GM21423 (cell line): ENCODE measurements at regions not wholly inside any gene's neighbourhood (a gene's known extent, or its start where the extent isn't known, plus 50 kb on each side); places are given as distances from the start of the nearest gene placed in this dataset.
A peak's percentile ranks its signal among the peaks of the same experiment; 100 is the strongest.

Experiments
- ATAC-seq: cut with Tn5 transposase; IDR thresholded peaks from one replicate; pipeline ENCODE4 v1.9.1; 2021; ENCODE audit warnings: mild to moderate bottlenecking, moderate library complexity; ENCODE audit not compliant: unreplicated experiment

- no peak for ATAC-seq
Measured at GRCh38 chr9:79945495-79945894, 373.7 kb downstream of the TLE4 start.

GRCh38 chr9:79945016-79945415, 373.3 kb downstream of the TLE4 start:
- no peak for ATAC-seq

- ATAC-seq = no peak
Measured at GRCh38 chr9:79940919-79941318, 369.2 kb downstream of the TLE4 start.

DNA sequence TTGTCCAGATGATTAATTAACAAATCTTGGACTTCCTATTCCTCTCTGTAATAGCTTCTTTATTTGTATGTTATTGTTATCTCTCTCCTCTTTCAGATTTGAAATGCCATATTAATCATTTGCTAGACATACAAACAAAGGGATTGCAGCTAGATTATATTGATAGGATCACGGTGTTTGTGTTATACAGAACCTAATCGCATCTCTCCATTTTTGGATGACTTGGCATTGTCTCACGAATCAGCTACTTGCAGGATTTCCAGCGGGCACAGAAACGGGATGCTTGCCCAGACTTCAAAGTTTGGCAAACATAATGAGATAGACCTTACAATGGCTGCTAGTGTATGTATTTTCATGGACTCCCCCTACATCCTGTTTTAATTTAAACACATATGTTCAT, 368.1 kb downstream of the TLE4 start:
- no peak for ATAC-seq

GRCh38 chr9:79936336-79936735, 364.6 kb downstream of the TLE4 start:
- ATAC-seq = no peak

GRCh38 chr9:79929285-79929684, 357.5 kb downstream of the TLE4 start:
- no peak for ATAC-seq

GRCh38 chr9:79928661-79929223, 357.0 kb downstream of the TLE4 start:
- no peak for ATAC-seq

- ATAC-seq = no peak
Measured at GRCh38 chr9:79925326-79925725, 353.6 kb downstream of the TLE4 start.

- no peak for ATAC-seq
Measured at GRCh38 chr9:79924836-79925235, 353.1 kb downstream of the TLE4 start.

DNA sequence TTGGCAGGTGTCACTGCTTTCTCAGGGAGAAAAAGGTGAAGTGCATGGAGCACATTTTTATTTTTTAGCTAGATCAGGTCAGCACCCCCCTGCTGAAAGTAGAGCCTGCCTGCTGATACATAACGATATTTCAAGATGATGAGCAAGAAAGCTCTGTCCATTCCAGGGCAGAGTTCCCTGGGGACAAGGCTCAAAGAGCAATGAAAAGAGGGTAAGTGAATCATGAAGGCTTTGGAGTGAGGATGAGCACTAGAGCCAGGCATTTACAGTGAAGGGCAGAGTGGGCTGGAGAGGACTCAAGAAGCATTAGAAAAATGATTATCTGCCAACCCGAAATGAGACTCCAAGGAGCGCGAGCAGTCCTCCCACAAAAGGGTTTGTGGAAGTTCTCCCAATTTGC, 345.7 kb downstream of the TLE4 start:
- ATAC-seq = no peak

DNA sequence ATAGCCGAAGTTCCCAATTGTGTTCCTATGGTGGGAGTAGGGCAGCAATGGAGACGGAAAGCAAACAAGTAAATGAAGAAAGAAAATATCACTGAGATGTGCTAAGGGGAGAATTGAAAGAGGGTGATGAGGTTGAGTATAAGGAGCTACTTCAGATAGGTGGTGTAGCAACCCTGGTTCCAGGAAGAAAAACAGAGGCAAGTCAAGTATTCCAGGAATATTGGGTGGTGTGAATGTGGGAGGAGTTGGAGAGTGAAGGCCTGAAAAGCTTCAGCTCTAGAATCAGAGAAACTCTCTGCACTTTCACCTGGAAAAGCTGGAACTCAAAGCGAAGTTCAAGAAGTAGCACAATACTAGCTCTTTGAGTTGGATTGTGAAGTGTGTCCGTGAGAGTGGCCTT, 342.1 kb downstream of the TLE4 start:
- no peak for ATAC-seq

GRCh38 chr9:79912318-79913070, 340.7 kb downstream of the TLE4 start:
- ATAC-seq = no peak

- ATAC-seq = no peak
Measured at GRCh38 chr9:79911724-79912123, 340.0 kb downstream of the TLE4 start.

DNA sequence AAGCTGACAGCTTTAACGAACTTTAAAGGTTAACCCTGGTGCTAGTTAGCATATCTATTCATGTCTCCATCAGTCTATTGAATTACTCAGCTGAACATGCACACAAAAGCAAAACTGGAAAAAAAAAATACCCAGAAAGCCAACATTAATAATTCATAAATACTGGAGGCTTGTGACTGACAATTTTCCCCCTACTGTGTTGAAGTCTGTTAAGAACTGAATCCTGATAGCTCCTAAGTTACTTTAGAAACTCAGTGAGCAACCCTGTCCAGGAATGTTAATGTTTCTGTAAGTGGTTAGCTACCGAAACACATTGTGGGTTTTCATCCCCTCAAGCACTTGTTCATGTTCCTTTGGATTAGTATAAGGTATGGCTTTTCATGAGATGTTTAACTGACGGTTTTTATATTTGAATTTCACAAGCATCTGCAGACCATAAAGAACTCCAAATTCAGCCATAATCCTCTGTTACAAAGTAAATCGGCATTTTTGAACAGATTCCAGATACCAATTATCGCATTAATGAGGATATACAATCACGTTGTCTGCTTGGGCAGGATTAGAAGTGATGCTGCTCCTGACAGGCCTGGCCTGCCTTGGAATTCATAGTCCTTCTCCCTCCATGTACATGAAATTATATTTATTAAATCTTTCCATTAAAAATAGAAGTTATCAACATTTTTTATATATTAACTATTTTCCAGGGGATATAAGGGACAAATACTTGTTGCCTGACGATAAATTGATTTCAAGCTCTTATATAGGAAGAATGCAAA, 331.2 kb downstream of the TLE4 start:
- no peak for ATAC-seq

DNA sequence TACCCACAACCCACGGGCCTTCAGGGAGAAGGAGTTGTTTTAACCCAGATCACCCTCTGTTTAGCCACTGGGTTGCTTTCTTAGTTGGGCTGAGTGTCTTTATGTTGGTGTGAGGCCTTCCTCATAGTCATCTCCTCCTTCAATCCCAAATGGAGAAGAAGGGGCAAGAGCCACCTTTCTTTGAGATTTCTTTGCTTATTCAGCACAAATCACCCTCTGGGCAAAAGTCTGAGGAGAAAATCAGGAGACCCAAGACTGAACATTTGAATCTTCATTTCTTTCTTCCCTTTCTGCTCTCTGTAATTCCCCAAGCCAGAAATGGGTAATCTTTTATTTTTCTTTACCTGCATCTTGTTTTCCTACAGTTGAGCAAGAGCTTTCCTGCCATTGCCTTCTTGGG, 329.0 kb downstream of the TLE4 start:
- no peak for ATAC-seq

- ATAC-seq = no peak
Measured at GRCh38 chr9:79896390-79896980, 324.7 kb downstream of the TLE4 start.

DNA sequence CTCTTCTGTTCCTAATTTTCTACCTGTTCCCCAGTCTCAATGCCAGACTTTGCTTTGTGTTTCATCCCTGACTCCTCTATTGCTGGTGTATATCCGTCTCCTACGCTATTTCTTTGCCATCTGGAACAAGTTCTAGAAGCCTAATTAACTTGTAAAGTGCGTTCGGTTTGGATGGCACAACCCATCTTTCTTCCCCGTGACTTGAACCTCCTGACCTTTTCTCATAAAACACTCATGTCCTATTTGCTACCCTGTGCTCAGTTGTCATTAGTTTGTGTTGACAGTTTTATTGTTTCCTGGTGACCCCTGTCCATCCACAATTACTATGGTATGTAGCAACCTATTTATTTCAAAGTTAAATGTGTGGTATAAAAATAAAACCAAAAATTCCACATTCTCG, 323.5 kb downstream of the TLE4 start:
- ATAC-seq = no peak

- ATAC-seq = no peak
Measured at GRCh38 chr9:79889369-79889768, 317.6 kb downstream of the TLE4 start.

DNA sequence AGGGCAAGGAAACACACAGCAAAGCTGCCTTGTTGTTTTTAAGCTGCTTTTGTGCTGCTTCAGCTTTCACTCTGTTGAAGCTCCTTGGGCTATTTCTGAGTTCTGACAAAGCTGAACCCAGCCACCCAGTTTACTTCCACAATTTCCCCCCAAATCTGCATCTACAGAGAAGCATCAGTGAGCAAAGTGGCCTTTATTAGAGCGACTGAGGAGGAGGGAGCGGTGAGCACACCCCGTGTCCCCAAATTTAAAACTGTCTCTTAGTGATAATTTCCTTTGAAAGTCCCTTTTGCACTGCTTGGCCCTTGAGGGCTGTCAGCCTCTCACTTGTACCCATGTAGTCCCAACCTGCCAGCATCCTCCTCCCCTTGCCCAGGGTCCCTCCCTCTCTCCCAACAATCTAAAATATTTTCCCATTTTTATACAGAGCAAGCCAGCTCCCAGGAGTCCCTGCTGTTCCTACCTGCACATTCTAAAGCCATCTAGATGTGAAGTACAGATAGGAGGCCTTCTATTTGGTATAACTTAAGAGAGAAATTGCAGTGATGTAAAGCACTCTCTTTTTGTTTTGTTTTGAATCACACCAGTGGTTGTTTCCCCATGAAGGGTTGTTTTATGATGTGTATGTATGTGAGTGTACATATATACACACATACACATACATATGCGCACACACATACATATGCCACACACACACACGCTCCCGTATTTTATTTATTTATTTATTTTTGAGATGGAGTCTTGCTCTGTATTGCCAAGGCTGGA, 313.5 kb downstream of the TLE4 start:
- ATAC-seq = no peak

DNA sequence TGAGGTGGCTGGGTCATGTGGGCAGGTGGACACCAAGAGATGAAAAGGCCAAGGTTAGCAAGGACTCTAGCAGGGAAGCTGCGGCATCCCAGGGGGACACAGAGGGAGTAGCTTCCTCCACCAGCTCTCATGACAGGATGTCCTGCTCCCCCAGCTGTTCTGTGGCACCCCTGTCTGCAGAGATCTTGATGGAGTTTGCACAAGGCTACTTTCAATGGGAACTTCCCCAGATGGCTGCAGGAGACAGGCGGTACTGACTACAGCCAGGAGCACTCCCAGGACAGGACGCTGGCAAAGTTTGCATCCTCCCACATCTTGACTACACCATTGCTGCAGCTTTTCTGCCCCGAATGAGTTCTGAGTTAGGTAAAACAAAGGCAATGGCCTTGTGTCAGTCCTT, 312.8 kb downstream of the TLE4 start:
- ATAC-seq = no peak

GRCh38 chr9:79883073-79883645, 311.4 kb downstream of the TLE4 start:
- ATAC-seq = peak; percentile 69
